ENCODE measurements at regions not wholly inside any gene's neighbourhood (a gene's known extent, or its start where the extent isn't known, plus 50 kb on each side); places are given as distances from the start of the nearest gene placed in this dataset.
"Not testable (repeated sequence)": the region's sequence is repeated elsewhere in the genome, so short reads cannot be mapped to it uniquely, and the experiment has no call there.

DNA sequence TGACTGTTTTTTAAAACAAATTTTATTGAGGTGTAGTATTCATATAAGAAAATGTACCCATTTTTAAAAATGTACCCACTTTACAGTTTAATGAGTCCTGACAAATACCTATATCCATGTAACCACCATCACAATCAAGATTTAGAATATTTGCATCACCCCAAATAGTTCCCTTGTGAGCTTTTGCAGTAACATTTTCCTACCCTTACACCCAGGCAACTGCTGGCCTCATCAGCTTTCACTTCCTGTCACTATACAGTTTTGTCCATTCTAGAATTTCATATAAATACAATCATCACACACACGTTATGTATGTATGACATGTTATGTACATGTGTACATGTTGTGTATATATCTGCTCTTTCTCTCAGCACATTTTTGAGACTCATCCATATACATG lies 96.4 kb upstream of the EMB start:
- TF ChIP-seq EZH2 (IDR thresholded peaks at IDR 0.05; ENCODE audit: borderline replicate concordance, insufficient read depth, low read length, poor library complexity, severe bottlenecking); RAD21 (conservative IDR thresholded peaks at IDR 0.05); SMC3 (conservative IDR thresholded peaks at IDR 0.05; ENCODE audit: poor library complexity); POLR2AphosphoS5 (IDR thresholded peaks at IDR 0.05); TAF1 (IDR thresholded peaks at IDR 0.05; ENCODE audit: low read depth): not testable (repeated sequence)
- TF ChIP-seq, protein P1, sequence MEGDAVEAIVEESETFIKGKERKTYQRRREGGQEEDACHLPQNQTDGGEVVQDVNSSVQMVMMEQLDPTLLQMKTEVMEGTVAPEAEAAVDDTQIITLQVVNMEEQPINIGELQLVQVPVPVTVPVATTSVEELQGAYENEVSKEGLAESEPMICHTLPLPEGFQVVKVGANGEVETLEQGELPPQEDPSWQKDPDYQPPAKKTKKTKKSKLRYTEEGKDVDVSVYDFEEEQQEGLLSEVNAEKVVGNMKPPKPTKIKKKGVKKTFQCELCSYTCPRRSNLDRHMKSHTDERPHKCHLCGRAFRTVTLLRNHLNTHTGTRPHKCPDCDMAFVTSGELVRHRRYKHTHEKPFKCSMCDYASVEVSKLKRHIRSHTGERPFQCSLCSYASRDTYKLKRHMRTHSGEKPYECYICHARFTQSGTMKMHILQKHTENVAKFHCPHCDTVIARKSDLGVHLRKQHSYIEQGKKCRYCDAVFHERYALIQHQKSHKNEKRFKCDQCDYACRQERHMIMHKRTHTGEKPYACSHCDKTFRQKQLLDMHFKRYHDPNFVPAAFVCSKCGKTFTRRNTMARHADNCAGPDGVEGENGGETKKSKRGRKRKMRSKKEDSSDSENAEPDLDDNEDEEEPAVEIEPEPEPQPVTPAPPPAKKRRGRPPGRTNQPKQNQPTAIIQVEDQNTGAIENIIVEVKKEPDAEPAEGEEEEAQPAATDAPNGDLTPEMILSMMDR (IDR thresholded peaks at IDR 0.05; ENCODE audit: poor library complexity, severe bottlenecking), result not testable (repeated sequence)
- TF ChIP-seq, protein P2, sequence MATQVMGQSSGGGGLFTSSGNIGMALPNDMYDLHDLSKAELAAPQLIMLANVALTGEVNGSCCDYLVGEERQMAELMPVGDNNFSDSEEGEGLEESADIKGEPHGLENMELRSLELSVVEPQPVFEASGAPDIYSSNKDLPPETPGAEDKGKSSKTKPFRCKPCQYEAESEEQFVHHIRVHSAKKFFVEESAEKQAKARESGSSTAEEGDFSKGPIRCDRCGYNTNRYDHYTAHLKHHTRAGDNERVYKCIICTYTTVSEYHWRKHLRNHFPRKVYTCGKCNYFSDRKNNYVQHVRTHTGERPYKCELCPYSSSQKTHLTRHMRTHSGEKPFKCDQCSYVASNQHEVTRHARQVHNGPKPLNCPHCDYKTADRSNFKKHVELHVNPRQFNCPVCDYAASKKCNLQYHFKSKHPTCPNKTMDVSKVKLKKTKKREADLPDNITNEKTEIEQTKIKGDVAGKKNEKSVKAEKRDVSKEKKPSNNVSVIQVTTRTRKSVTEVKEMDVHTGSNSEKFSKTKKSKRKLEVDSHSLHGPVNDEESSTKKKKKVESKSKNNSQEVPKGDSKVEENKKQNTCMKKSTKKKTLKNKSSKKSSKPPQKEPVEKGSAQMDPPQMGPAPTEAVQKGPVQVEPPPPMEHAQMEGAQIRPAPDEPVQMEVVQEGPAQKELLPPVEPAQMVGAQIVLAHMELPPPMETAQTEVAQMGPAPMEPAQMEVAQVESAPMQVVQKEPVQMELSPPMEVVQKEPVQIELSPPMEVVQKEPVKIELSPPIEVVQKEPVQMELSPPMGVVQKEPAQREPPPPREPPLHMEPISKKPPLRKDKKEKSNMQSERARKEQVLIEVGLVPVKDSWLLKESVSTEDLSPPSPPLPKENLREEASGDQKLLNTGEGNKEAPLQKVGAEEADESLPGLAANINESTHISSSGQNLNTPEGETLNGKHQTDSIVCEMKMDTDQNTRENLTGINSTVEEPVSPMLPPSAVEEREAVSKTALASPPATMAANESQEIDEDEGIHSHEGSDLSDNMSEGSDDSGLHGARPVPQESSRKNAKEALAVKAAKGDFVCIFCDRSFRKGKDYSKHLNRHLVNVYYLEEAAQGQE (IDR thresholded peaks at IDR 0.05; ENCODE audit: borderline replicate concordance), result not testable (repeated sequence)

All from neural cell (in vitro differentiated cells).